ENCODE measurements at regions not wholly inside any gene's neighbourhood (a gene's known extent, or its start where the extent isn't known, plus 50 kb on each side); places are given as distances from the start of the nearest gene placed in this dataset.

DNA sequence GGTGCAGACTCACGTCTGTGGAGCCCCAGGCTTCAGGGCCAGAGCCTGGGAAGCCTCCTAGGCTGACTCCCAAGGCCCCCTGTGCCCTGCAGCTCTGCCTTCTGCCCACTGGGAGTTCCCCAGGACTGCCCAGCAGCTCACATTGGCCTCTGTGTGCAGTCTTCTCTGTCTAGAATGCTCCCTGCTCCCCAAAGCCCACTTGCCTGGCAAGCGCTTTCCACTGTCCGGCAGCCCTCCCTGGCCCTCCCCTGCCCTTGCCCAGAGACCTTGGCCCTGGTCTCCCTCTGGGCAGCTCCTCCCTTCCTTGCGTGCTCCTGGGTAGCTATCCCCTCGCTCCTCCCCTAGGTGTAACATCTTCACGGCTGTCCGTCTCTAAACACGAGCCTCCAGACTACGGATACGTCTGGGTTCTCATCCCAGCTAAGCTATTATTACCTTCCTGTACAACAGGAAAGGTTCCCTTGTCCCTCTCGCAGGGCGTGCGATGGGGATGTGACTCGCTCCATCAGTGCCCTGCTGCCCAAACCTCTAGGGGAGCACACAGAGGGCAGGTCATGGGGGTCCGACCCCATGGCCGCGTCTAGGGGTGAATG lies 325.5 kb upstream of the RTL1 start:
- no peak for TF ChIP-seq POLR2A (IDR thresholded peaks at IDR 0.05; ENCODE audit: low read depth, low read length)
- TF ChIP-seq CTCF (conservative IDR thresholded peaks at IDR 0.05; ENCODE audit: low read depth, low read length), result no peak
- TF ChIP-seq NFE2L2 (IDR thresholded peaks at IDR 0.05; ENCODE audit: low read depth, low read length), result no peak
- TF ChIP-seq CEBPB (IDR thresholded peaks at IDR 0.05; ENCODE audit: low read depth, low read length), result no peak
- TF ChIP-seq, protein P1, sequence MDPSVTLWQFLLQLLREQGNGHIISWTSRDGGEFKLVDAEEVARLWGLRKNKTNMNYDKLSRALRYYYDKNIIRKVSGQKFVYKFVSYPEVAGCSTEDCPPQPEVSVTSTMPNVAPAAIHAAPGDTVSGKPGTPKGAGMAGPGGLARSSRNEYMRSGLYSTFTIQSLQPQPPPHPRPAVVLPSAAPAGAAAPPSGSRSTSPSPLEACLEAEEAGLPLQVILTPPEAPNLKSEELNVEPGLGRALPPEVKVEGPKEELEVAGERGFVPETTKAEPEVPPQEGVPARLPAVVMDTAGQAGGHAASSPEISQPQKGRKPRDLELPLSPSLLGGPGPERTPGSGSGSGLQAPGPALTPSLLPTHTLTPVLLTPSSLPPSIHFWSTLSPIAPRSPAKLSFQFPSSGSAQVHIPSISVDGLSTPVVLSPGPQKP (IDR thresholded peaks at IDR 0.05; ENCODE audit: borderline replicate concordance, low read depth, low read length), result no peak
- TF ChIP-seq, protein P2, sequence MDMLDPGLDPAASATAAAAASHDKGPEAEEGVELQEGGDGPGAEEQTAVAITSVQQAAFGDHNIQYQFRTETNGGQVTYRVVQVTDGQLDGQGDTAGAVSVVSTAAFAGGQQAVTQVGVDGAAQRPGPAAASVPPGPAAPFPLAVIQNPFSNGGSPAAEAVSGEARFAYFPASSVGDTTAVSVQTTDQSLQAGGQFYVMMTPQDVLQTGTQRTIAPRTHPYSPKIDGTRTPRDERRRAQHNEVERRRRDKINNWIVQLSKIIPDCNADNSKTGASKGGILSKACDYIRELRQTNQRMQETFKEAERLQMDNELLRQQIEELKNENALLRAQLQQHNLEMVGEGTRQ (IDR thresholded peaks at IDR 0.05; ENCODE audit: low read depth, low read length), result no peak
- TF ChIP-seq RAD21 (IDR thresholded peaks at IDR 0.05; ENCODE audit: low read length), result no peak
- TF ChIP-seq SMC3 (IDR thresholded peaks at IDR 0.05; ENCODE audit: low read depth, low read length), result no peak
- TF ChIP-seq CHD1 (IDR thresholded peaks at IDR 0.05; ENCODE audit: low read depth, low read length), result no peak
- TF ChIP-seq MXI1 (IDR thresholded peaks at IDR 0.05; ENCODE audit: borderline replicate concordance, low read depth, low read length), result no peak
- no peak for TF ChIP-seq RFX5 (IDR thresholded peaks at IDR 0.05; ENCODE audit: low read depth, low read length)
- TF ChIP-seq BHLHE40 (IDR thresholded peaks at IDR 0.05; ENCODE audit: low read depth, low read length), result no peak
- no peak for TF ChIP-seq RCOR1 (IDR thresholded peaks at IDR 0.05; ENCODE audit: insufficient replicate concordance, low read length)
- no peak for TF ChIP-seq FOS (IDR thresholded peaks at IDR 0.05; ENCODE audit: low read depth, low read length)
